Cardiac septum (tissue), 1 donor: ENCODE measurements at regions not wholly inside any gene's neighbourhood (a gene's known extent, or its start where the extent isn't known, plus 50 kb on each side); places are given as distances from the start of the nearest gene placed in this dataset.

Source experiments
- DNase-seq: peaks from one replicate; pipeline ENCODE4 v3.0.0-alpha.2; 2020; ENCODE audit warnings: low spot score
- intact Hi-C: fragments of 100-400 bp; cut with DNase I; formaldehyde crosslinking; loops from one replicate; pipeline ENCODE4 v1.14.0; 2022
- donor health status: DM: no; HTN: no; CAD: no.

DNA sequence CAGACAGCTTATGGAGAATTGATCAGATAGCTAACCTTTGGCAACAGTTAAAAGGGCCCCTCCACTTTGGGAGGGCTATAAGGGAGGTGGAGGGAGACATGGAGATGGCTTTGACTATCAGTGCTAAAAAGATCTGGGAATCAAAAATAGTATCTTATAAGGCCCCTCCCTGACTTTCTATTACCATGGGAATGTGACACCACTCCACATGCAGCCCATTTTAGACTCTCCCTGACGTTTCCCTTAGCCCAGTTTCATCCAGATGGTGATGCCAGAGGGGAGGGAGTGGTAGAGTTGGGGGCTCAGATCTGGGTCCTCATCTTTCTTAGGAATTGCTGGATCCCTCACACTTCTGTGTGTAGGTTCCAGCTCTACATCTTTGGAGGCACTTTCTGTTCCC is 200.0 kb upstream of the DTNBP1 start:
- intact Hi-C loops, result no loop called here
- DNase-seq, result no peak

GRCh38 chr6:15861486-15861885 is 198.7 kb upstream of the DTNBP1 start:
- no peak for DNase-seq
- intact Hi-C loops, result no loop called here

- DNase-seq, result no peak
- intact Hi-C loops, result no loop called here
Measured at GRCh38 chr6:15854826-15855710, 192.2 kb upstream of the DTNBP1 start.

- no peak for DNase-seq
- intact Hi-C loops, result no loop called here
Measured at GRCh38 chr6:15854378-15854777, 191.6 kb upstream of the DTNBP1 start.

DNA sequence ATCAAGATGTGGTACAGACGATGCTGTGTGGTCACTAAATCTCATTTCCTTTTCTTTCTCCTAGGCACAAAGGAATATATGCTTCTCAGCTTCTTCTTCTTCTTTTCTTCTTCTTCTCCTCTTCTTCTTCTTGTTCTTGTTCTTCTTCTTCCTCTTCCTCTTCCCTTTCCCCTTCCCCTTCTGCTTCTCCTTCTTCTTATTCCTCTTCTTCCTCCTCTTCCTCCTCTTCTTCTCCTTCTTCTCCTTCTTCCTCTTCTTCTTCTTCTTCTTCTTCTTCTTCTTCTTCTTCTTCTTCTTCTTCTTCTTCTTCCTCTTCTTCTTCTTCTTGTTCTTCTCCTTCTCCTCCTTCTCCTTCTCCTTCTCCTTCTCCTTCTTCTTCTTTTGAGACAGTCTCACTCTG is 190.4 kb upstream of the DTNBP1 start:
- no peak for DNase-seq

DNA sequence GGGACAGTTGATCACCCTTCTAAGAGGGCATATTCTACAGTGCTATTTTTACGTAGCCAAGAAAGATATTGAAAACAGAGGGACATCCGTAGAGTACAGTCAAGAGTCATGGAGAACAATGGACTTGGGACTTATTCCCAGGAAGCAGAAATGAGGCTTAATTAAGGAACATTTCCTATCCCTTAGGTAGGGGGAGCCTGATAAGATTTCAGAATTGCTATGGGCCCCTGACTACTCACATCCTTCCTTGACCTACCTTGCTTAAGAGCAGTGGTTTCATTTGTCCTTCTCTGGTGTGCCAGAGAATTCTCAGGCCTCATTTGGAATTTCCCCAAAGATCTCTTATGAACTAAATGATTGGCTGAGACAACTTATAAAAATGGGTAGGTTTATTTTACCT is 189.5 kb upstream of the DTNBP1 start:
- DNase-seq, result no peak
- intact Hi-C loops, result no loop called here

More for the DNA sequence above, 190.4 kb upstream of the DTNBP1 start:
- intact Hi-C loops, result no loop called here

DNA sequence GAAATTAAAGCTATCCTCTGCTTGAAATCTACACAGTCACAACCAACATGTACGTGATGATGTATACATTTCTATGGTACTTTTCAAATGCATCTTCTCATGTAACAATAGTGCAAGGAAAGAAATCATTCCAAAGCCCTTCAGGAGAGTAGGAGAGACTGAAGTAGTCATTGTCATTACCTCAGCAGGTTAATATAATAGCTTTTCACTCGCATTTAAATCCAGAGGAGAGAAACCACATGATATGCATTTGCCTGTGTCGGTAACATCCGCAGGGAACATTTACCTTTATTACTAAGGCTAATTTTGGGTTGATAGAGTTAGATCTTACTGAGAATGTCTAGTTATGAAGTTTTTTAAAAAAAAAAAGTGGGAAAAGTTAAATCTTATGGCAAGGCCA is 186.6 kb upstream of the DTNBP1 start:
- DNase-seq, result no peak

GRCh38 chr6:15845492-15845891 is 182.7 kb upstream of the DTNBP1 start:
- intact Hi-C loops, result no loop called here
- DNase-seq, result no peak

More for the DNA sequence above, 186.6 kb upstream of the DTNBP1 start:
- intact Hi-C loops, result no loop called here

- DNase-seq, result no peak
- intact Hi-C loops, result no loop called here
Measured at GRCh38 chr6:15843764-15844163, 180.9 kb upstream of the DTNBP1 start.

DNA sequence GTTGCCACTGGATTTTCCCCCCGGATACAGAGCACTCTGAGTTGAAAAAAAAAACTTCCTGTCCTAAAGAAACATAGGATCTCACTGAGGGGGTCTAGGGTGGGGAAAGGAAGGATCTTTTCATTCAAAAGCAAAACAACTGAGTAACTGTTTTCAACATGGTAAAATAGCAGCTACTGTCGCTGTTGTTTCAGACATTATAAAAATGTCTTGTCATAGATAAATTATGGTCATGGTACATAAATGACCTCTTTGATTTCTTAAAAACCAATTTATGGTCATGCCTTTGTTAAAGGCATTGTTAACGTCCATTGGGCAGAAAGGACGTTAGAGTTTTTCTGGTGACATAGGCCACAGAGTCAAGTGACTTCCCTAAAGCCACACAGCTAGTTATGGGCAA is 180.4 kb upstream of the DTNBP1 start:
- no peak for DNase-seq
- intact Hi-C loops, result no loop called here

- no peak for DNase-seq
- intact Hi-C loops, result no loop called here
Measured at GRCh38 chr6:15842727-15843117, 179.9 kb upstream of the DTNBP1 start.

GRCh38 chr6:15841937-15842726 is 179.3 kb upstream of the DTNBP1 start:
- DNase-seq, result no peak
- intact Hi-C loops, result no loop called here

DNA sequence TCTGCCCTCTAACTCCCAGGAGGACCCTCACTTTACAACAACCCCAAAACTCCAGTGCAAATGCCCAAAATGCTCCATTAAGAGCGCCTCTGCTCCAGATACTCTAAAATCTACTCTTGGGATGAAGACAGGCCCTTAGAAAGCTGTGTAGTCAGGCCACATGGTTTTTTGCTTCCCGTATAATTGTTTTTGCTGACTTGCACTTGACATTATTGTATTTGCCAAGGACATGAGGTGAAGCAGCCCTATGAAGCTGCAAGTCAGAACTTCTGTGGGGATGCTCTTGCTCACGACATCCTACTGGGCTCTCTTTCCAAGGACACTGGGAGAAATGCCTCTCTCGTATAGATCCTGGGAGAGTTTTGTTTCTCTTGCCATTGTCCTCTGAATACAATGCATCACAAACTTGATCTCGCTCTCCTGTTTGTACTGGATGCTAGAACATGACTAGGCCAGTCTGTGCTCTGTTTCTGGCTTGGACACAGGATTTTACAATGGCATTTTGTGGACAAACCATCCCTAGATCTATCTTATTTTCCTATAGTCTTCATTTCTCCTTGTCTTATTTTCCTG is 177.2 kb upstream of the DTNBP1 start:
- no peak for DNase-seq
- intact Hi-C loops, result no loop called here

DNA sequence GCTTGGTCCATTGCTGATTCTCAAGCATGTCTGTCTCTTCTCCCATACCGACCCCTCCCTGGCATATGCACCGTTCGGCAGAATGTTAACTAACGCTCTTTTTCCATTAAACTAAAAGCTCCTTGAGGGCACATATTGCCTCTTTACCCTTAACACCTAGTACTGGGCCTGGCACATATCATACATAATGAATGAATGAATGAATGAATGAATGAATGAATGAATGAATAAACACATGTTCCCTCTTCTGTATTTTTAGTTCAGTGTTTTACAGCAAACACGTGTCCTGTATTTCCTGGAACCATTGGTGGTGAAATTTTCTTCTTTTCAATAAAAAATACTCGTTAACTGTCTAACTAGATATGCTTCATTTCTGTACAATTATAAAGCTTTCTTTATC is 174.4 kb upstream of the DTNBP1 start:
- DNase-seq, result no peak
- intact Hi-C loops, result no loop called here

- intact Hi-C loops, result no loop called here
- DNase-seq, result no peak
Measured at GRCh38 chr6:15832841-15833240, 170.0 kb upstream of the DTNBP1 start.

GRCh38 chr6:15829156-15829555 is 166.3 kb upstream of the DTNBP1 start:
- intact Hi-C loops, result no loop called here

DNA sequence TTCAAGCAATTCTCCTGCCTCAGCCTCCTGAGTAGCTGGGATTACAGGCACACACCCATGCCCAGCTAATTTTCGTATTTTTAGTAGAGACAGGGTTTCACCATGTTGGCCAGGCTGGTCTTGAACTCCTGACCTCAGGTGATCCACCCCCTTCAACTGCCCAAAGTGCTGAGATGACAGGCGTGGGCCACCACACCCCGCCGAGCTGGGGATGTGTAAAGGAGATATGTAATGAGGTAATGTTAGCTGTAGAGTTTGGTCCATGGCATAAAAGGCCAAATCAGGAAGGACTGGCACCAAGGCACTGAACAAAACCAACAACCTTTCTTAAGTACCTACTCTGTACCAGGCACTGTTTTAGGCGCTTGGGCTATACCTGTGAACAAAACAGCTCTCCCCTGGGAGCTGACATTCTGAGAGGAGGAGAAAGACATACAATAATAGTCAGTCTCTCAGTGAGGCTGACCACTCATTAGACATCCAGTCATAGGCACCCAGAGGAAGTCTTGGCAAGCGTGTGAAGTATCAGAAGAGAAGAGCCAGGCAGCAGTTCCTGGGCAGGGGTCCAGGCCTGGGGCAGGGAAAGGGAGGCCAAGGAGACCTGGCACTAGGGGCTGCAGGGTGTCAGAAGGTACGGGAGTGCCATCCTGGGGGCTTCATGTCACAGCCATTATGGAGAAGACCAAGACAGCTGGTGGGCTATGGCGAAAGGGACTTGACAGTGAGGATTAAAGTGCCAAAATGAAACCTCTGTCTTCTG is 164.8 kb upstream of the DTNBP1 start:
- no peak for DNase-seq
- intact Hi-C loops, result no loop called here

More at GRCh38 chr6:15829156-15829555, 166.3 kb upstream of the DTNBP1 start:
- DNase-seq, result no peak

DNA sequence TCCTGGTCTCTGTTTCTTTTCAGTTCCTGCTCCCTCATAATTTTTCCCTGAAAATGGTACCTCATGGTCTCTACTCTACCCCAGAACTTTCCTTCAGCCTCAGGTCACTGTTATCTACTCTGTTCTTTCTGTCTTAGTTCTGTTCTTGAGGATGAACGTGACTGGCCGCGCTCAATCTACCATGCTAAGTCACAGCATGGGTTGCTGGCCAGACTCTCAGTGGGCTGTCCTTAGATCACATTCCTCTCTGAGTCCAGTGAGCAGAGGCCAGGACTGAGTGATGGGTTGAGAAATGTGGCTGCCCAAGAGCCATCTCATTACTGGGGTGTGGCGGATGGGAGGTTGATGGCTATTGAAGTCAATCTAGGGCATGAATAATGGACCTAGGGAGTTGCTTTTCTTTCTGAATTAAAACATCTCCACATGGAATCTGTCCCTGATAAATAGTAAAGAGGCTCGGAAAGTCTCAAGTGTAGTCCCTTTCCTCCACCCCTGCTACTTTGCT is 164.0 kb upstream of the DTNBP1 start:
- intact Hi-C loops, result no loop called here
- no peak for DNase-seq

- intact Hi-C loops, result no loop called here
- no peak for DNase-seq
Measured at GRCh38 chr6:15825332-15825930, 162.6 kb upstream of the DTNBP1 start.
